SIG-M5 treated with dmso at 0.1 percent for 504 hours (cell line): ENCODE measurements at regions not wholly inside any gene's neighbourhood (a gene's known extent, or its start where the extent isn't known, plus 50 kb on each side); places are given as distances from the start of the nearest gene placed in this dataset.
A peak's percentile ranks its signal among the peaks of the same experiment; 100 is the strongest.

ENCODE experiments used
- DNase-seq: peaks from one replicate; lab custom pipeline; 2025; ENCODE audit not compliant: unreplicated experiment; lab: John Stamatoyannopoulos, UW

DNA sequence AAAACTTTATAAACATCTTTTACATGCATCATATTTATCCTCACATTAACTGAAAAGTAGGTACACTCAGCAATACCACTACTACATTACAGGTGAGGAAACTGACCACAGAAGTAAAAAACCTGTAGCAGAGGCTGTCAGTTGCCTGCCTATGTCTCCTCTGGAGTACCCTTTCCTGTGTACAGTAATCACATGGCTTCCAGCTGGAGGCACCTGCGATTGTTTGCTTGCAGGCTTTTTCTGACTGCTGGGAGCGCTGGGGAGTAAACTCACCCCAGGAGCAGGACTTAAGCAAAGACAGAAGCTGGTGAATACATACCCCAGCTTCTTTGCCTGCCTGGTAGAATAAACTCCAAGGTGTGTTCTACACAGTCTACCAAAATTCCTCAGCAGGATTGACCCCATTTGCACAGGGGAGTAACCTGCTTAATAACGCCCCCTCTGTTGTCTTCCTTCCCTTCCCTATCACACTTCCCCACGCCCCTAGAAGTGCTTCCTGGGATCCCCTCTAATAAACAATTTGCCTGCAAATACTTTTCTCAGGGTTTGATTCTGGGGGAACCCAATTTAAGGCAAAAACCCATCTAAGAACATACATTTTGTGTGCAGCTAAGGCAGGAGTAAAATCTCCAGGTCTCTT, 138.9 kb downstream of the PTH2R start:
- DNase-seq: no peak

DNA sequence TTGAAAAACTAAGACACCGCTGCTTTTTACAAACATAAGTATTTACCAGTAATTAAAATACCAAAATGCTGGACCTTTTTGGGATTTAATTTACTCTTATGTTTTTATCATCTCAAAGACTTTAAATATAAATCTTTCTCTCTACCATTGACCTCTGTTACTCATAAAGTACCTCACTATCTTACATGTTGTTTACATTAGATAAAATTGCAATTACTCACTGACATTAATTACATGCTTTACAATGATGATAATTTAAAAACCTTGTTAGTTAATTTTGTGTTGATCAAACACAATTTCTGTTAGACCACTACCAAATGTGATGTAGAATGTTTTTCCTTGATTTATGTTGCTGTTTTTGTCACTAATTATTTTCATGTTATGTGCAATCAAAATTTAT, 139.5 kb downstream of the PTH2R start:
- no peak for DNase-seq

DNA sequence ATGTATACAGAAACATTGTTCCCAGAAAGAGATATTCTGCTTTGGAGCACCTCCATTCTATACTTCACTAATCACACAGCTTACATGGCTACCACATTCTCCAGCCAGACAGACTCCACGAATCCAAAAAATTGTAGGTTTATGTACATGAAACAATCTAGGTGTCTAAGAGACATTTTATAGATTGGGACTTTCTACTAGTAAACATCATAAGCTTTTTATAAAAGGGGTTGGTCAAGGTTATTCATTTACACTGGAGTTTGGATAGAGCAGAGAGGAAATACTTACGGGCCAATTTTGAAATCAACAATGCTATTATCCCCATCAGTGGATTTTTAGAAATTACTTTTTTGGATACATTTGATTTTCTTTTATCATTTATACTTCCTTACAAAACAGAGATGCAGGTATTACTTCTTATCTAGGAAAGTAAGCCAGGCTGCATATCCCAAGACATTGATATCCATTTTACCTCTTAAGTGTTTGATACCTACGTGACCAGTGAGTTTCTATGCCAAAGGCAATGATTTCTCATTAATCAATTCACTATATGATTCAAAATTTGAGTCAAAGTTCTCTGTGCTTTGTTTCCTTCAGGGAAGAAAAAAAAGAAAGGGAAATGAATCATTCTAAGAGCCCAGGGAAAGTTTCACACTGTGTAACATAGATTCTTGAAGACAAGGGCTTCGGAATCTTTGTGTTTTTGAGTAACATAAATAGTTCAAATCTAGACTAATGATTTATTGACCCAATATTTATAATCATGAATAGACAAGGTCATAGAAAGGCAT, 140.5 kb downstream of the PTH2R start:
- DNase-seq: no peak

DNA sequence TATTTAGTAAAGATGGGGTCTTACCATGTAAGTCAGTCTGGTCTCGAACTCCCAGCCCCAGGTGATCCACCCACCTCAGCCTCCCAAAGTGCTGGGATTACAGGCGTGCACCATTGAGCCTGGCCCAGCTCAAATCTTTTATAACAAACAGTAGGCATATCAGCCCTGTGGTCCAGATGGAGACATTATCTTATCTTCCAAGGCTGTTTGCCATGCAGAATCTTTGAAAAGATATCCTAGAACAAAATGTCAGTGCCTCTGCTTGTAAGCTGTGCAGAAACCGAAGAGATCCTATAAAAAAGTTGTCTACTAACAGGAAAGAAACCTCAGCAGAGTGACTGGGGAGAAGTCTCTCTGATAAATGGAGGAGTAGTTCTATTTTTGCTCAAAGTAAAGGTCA, 142.1 kb downstream of the PTH2R start:
- DNase-seq: no peak

DNA sequence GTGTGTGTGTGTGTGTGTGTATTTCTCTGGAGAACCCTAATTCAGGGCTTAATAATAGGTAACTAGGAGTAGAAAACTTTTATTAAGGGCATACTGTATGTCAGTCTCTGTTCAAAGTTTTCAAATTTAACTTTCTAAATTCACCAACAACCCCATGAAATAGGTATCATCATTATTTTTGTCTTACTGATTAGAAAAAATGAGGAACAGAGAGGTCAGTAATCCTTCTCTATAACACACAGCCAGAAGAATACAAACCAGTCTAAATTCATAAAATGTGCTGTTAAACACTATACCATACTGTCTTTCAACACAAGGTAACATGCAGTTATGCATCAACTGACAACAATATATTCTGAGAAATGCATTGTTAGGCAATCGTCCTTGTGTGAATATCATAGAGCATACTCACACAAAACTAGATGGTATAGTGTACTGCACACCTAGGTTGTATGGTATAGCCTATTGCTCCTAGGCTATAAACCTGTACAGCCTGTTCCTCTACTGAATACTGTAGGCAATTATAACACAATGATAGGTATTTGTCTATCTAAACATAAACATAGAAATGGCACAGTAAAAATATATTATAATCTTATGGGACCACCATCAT, 143.1 kb downstream of the PTH2R start:
- no peak for DNase-seq

DNA sequence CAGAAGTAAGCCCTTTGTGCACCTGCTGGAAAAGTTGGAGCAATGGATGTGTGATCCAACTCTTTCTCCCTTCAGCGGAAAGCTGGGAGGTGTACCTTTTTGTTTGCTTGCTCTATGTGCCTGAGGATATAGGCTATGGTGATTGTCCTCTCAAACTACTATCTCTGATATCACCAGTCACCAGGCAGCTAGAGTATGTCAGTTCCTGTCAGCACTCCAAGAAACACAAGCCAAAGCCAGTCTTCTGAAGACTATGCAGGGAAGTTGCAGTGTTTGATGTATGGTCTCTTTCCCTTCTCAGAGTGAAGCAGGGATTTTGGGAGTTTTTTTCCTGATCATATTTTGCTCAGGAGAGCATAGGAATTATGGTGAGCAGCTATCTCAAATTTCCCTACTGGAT, 146.4 kb downstream of the PTH2R start:
- DNase-seq: no peak

DNA sequence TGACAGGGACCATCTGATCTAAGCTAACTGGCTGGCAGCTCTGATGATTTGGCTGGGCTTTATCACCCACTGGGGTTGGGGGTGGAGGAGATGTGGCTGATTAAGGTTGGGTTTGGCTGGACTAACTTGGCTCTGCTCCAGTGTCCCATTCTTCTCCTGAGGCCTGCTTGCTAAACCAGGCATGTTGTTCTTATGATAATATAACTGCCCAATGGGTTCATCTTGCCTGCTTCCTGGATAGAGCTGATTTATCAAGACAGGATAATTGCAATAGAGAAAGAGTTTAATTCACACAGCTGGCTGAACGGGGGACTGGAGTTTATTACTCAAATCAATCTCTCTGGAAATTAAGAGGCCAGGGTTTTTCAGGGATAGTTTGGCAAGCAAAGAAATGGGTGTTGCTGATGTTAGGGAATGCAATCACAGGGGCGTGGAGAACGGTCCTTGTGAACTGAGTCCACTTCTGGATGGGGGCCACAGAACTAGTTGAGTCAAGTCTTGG, 150.4 kb downstream of the PTH2R start:
- DNase-seq: no peak

DNA sequence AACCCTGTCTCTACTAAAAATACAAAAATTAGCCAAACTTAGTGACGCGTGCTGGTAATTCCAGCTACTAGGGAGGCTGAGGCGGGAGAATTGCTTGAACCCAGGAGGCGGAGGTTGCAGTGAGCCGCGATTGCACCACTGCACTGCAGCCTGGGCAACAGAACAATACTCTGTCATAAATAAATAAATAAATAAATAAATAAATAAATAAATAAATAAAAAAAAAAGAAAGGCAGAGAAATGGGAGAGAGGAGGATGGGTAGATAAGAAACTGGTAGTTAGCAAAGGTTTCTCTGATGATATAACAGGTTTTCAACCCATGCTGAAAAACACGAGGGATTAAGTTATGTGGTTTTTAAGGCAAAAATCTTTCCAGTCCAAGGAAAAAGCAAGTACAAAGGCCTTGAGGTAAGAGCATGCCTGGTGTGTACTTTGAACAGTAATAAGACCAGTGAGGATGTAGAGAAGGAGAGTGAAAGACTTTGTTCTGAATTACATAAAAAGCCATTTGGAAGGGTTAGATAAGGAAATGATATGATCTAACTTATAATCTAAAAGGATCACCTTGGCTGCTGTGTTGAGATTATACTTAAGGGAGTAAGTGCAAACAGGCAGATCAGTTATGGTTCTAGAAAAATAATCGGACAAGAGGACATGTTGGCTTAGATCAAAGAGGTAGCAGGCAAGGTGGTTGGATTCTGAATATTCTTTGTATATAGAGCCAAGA, 159.3 kb downstream of the PTH2R start:
- no peak for DNase-seq

DNA sequence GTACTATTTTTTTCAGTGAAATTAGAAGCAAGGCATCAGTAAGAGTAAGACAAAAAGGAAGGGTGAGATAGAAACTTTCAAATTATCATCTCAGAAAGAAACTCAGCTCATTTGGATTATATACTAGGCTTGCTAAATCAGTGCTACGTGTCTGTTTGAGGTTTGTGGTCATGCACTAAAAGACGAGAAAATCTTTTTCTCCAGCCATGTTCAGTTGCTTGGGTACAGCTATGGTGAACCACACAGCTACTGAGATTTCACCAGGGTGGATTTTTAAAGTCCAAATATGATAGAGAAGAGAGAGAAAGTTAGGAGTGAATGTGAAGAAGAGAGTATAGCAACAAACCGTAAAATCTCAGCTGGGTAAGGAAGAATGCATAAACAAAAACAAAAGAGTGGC, 161.6 kb downstream of the PTH2R start:
- DNase-seq: no peak

DNA sequence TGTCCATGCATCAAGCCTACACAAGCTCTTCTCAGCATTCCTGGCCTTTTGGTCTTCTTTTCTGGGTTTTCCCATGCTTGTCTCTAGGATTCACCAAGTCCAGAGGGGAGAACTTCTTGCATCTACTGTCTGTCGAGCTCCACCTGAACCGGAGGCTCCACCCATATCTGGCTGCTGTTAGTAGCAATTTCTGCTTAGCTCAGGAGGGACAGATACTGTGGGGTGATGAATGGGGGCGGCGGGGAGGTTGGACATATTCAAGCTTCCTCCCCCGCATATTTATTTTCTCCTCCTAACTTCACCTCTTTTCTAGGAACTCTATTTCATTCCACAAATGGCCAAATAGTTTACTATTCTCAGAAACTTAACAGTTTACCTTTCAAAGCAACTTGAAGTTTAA, 163.5 kb downstream of the PTH2R start:
- no peak for DNase-seq

DNA sequence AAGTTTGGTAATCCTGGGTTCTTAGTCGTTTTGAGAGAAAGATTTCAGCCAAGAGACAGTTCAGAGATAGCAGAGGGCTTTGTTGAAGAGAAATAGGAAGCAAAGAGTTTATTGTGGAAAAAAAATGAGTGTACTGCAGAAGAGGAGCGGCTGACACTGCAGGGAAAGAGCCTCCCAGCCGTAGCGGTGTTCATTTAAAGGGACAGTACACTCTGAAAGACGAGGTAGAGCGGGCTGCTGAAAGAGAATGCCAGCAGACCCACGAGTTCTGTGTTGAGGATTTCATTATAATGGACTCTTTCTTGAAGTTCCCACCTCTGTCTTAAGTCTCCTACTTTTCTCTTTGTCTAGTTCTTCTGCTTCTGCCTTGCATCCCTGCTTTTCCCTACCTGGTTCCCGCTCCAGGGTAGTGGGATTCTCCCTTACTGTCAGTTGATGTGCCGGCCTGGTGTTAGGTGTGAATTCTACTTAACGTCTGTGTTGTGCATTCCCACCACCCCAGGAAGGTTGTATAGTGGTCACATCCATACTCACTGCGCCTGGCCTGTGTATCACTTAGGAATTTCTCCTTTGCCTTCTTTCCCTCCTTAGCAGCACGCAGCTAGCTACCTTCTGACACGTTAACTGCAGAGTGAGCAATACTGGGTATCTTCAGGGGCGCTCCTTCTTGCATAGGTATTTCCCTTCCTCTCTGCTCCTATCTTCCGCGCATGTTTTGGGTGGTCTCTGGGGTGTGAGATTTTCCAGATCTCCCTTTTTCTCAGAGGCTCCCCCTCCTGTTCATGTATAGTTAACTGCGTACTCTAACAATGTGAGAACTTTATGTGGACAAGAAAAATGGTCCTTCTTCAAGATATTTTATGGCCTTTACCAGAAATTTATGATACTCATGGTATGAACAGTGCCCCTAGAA, 164.5 kb downstream of the PTH2R start:
- DNase-seq: no peak

DNA sequence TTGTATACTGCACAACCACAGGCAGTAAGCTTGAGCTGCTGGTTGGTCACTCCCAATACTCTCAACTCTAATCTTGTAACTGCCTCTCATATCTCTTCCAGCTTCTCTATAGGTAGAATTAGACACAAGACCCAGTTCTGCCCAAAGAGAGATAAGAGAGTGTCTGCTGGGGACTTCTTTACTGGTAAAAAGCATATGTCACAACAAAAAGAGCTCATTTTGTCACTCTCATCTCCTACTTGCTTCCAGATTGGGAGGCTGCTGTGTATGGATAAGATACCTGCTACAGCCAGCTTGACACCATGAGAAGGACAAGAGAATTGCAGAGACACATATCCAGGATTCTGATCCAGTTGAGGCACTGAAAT, 165.2 kb downstream of the PTH2R start:
- DNase-seq: no peak

DNA sequence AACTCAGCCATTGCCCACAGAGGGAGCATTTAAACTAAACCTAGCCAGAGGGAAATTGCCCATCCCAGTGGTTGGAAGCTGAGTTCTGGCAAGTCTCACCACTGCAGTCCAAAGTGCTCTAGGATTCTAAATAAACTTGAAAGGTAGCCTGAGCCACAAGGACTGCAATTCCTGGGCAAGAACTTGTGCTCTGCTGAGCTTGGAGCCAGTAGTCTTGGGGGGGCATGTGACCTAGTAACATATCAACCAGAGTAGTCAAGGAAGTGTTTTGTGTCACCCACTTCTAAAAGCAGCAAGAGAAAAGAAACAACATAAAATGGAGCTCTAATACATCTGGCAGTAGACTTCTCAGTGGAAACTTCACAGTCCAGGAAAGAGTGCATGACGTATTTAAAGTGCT, 167.0 kb downstream of the PTH2R start:
- no peak for DNase-seq

DNA sequence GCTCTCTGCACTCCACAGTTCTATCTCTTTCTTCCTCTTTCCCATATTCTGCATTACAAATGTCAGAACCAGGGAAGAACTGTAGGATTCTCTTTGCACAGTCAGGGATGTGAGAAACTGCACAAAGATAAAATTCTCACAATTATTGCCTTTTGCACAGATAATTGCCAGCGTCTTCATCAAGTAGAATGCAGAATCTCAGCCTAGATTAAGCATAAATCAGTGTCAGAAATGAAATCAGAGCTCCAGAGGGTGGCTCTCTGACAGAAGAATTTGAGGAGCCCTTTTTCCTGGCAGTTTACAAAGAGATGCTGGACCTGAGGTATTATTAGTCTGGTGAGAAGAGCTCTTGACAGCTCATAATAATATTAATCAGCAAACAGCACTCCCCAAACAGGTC, 173.1 kb downstream of the PTH2R start:
- no peak for DNase-seq

DNA sequence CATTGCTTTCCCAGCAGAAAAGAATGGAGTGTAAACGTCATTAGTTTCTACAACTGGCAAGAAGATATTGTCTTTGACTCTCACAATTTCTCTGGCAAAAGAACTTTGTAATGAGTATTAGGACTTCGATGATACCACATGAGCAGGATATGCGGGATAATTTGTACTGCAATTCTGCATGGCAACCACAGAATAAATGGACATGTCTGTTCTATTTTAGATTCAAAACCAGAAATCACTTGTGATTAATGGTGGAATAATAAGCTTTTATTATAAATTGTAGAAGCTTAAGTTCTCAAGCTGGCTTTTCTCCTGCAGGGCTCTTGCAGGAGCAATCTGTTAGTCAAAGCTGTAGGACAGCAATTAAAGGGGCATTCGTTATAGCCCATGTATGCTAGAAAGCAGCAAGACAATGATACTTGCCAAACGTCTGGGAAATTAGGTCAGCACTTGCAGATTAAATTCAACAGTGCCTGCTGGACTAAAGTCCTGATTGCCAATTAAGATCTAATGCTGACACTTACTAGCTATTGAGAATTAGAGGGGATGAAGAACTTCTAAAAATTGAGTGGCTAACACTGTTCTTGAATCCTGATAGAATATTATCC, 177.9 kb downstream of the PTH2R start:
- DNase-seq: no peak

DNA sequence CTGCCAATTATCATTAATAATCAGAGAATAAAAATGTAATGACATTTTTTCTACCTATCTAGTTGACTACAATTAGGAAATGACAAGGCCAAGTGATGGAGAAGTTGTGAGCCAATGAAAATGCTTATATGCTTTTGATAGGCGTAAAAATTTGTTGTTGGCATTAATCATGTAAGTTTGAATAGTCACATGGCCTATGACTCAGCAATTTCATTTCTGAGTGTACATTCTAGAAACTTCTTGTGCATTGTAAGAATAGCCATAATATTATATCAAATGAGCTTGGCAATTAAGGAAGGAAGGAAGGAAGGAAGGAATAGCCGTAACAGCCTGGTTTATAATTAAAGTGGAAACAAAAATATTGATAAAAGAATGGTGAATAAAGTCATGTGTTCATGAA, 179.9 kb downstream of the PTH2R start:
- no peak for DNase-seq

DNA sequence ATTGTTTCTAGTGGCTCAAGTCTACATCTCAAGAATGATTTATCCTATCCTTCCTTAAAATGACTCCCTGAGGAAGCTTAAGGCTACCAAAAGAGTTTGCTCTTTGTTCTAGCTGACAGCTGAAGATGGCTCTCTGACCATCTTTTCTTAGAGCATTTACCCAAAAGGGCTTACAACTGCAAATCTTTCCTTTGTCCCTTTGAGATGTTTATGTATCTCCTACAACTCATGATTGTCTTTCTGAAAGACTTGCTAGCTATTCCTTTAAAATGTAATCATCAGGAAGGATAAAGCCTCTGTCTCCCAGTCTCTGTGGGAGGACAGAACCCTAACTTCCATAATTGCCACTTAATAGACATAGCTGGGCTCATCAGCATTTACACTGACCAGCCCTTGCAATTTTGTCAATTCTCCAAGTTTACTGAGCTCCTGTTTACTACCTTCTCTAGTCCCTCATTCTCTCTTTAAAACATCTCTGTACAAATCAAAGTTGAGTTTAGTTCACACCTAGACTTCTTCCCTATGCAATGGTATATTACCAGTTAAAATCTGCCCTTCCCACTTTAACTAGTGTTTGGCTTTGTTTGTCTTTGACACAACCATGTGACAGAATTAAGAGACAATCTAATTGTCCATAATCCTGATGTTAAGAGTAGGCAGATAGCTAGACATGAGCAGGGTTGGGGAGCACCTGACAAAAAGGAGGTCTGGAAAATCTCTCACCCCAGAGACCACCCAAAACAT, 188.2 kb downstream of the PTH2R start:
- no peak for DNase-seq

DNA sequence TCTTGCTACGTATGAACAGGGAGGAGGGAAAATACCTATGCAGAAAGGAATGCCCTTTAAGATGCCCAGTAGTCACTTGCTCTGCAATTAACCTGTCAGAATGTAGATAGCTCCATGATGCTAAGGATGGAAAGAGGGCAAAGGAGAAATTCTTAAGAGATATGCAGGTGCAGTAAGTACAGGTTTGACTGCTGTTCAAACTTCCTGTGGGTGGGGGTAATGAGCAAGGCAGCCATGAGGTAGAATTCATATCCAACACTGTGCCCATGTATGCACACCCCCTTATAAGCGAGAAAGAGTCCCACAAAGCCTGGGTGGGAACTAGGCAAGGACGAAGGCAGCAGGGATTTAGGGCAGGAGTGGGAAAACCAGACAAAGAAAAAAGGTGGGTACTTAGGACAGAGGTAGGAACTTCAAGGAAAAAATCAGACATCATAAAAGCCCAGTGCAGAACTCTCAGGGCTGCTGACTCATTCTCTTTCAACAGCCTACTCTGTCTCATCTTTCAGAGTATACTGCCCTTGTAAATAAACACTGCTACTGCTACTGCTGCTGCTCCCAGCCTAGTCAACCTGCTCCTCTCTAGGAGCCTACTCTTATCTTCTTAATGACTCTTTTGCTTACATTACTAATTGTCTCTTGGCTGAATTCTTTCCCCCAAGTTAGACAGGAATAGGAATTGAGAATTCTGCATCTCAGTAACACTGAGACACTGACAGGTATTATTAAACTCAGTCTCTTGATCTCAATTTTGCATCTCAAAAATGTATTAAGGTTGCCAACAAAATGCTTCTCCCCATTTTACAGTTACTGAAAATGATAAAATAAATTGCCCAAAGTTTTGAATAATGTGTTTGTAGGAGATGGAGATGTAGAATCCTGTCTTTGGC, 189.0 kb downstream of the PTH2R start:
- DNase-seq: peak; percentile 23

DNA sequence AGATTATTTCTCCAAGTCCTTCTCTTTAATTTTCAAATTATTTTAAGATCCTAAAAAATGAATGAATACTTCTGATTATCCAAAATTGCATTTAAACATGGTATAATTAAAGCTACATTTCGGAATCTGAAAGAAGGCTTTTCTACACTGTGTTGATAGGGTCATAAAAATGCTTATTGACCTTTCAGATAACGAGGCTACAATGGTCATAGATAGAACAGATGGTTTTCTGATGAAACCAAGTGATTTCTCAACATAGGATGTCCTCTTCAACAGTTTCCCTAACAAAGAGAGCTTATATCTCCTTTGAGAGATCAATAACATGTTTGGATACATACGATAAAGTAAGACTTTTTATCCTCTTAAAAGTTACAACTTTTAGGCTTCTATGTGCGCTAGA, 201.1 kb downstream of the PTH2R start:
- no peak for DNase-seq
